ENCODE measurements at regions not wholly inside any gene's neighbourhood (a gene's known extent, or its start where the extent isn't known, plus 50 kb on each side); places are given as distances from the start of the nearest gene placed in this dataset.
A peak's percentile ranks its signal among the peaks of the same experiment; 100 is the strongest.

GRCh38 chr2:176991411-176991810 is 221.2 kb upstream of the HNRNPA3 start:
- Histone ChIP-seq H3K27ac (no peak overlapping the region), H3K4me2 (no peak overlapping the region), H3K4me1 (peaks cover under 1% of the 10 kb centered on the region; the same call in 1 of the 3 replicates), H3K4me3 (no peak overlapping the region), H3K9me3 (no peaks in the 10 kb centered on the region)
- ChIA-PET CTCF (no interaction called here), POLR2A (no interaction called here)
- no peak for ATAC-seq
- FAIRE-seq, result no peak
- DNase-seq (ENCODE audit: low read depth in 1 of 2, low spot score in 1 of 2), result no peak
- WGBS (ENCODE audit: missing lambda C conversion rate), result 28% methylated on average over 1 of the region's 1 CpG
- no peak for TF ChIP-seq ZC3H11A (IDR thresholded peaks at IDR 0.05)
- no peak for TF ChIP-seq TFCP2L1 (CRISPR knock-in tag; IDR thresholded peaks at IDR 0.05)
- TF ChIP-seq NPAS2 (CRISPR knock-in tag; IDR thresholded peaks at IDR 0.05; ENCODE audit: borderline replicate concordance), result no peak
- peak; percentile 34; the same call in 1 of the 2 replicates for TF ChIP-seq CBX8 (IDR thresholded peaks at IDR 0.05)

GRCh38 chr2:176997074-176997791 is 215.4 kb upstream of the HNRNPA3 start:
- ATAC-seq, result peak; percentile 96 to 98
- FAIRE-seq, result peak; percentile 18
- peak overlapping the region; percentile 41; the same call in 2 of the 3 replicates for H3K4me2 ChIP-seq
- H3K4me1 ChIP-seq, result peaks cover 13% of the 10 kb centered on the region; the same call in 1 of the 3 replicates
- H3K27ac ChIP-seq, result peak overlapping the region in 1 of 2 experiments; percentile 46; a peak in 1 of 6 replicates
- TF ChIP-seq GATA3 (IDR thresholded peaks at IDR 0.05; ENCODE audit: borderline replicate concordance) (no peak), HOXA7 (CRISPR knock-in tag; IDR thresholded peaks at IDR 0.05) (no peak), MAFK (IDR thresholded peaks at IDR 0.05; ENCODE audit: partially characterized antibody) (no peak), HOXB13 (CRISPR knock-in tag; IDR thresholded peaks at IDR 0.05; ENCODE audit: low read depth) (no peak), ELK1 (IDR thresholded peaks at IDR 0.05; ENCODE audit: low read depth, low read length) (no peak), ESRRA (IDR thresholded peaks at IDR 0.05; ENCODE audit: borderline replicate concordance, low read length) (no peak; the same call in 1 of the 2 replicates), NPAS2 (CRISPR knock-in tag; IDR thresholded peaks at IDR 0.05; ENCODE audit: borderline replicate concordance) (no peak), TFCP2L1 (CRISPR knock-in tag; IDR thresholded peaks at IDR 0.05) (no peak), MAX (IDR thresholded peaks at IDR 0.05) (no peak), FOSL2 (IDR thresholded peaks at IDR 0.05) (peak; percentile 44; the same call in 1 of the 2 replicates), FOSL2 (CRISPR knock-in tag; IDR thresholded peaks at IDR 0.05) (peak; percentile 81), RNF2 (IDR thresholded peaks at IDR 0.05; ENCODE audit: borderline replicate concordance, low read depth) (no peak), JUNB (IDR thresholded peaks at IDR 0.05) (peak; percentile 64), FOXS1 (CRISPR knock-in tag; IDR thresholded peaks at IDR 0.05) (no peak), BHLHE40 (IDR thresholded peaks at IDR 0.05; ENCODE audit: low read depth, low read length) (no peak), HEYL (CRISPR knock-in tag; IDR thresholded peaks at IDR 0.05) (no peak), FOSB (CRISPR knock-in tag; IDR thresholded peaks at IDR 0.05) (no peak), RARB (CRISPR knock-in tag; IDR thresholded peaks at IDR 0.05) (no peak), NR3C1 (IDR thresholded peaks at IDR 0.05) (no peak)
- no peak overlapping the region for H3K4me3 ChIP-seq
- CTCF ChIA-PET, result no interaction called here
- 24% methylated on average over 5 of the region's 5 CpGs for WGBS (ENCODE audit: missing lambda C conversion rate)
- DNase-seq (ENCODE audit: low read depth in 1 of 2, low spot score in 1 of 2), result peak; percentile 14 to 87
- POLR2A ChIA-PET, result no interaction called here
- no peaks in the 10 kb centered on the region for H3K9me3 ChIP-seq

GRCh38 chr2:176997792-176998169 is 214.8 kb upstream of the HNRNPA3 start:
- Histone ChIP-seq H3K9me3 (no peaks in the 10 kb centered on the region), H3K4me1 (peaks cover 13% of the 10 kb centered on the region; the same call in 1 of the 3 replicates), H3K4me3 (no peak overlapping the region), H3K27ac (no peak overlapping the region), H3K4me2 (no peak overlapping the region)
- no peak for FAIRE-seq
- no peak for DNase-seq (ENCODE audit: low read depth in 1 of 2, low spot score in 1 of 2)
- ATAC-seq, result no peak
- TF ChIP-seq ZSCAN20 (CRISPR knock-in tag; IDR thresholded peaks at IDR 0.05), result no peak
- no peak for TF ChIP-seq HOXB5 (CRISPR knock-in tag; IDR thresholded peaks at IDR 0.05)
- TF ChIP-seq SMC3 (IDR thresholded peaks at IDR 0.05), result no peak
- TF ChIP-seq PHF8 (IDR thresholded peaks at IDR 0.05; ENCODE audit: borderline replicate concordance, low read depth), result no peak
- no peak for TF ChIP-seq HEYL (CRISPR knock-in tag; IDR thresholded peaks at IDR 0.05)
- TF ChIP-seq FOSB (CRISPR knock-in tag; IDR thresholded peaks at IDR 0.05), result no peak
- no peak for TF ChIP-seq MAFK (IDR thresholded peaks at IDR 0.05; ENCODE audit: partially characterized antibody)
- TF ChIP-seq HMGXB4 (CRISPR knock-in tag; IDR thresholded peaks at IDR 0.05; ENCODE audit: borderline replicate concordance), result no peak
- POLR2A ChIA-PET, result no interaction called here
- CTCF ChIA-PET, result interaction anchor here (0.6 kb wide), 1 partner anchor 11 kb away, joined by 3 read pairs; no protein-coding TSS in a partner anchor
- WGBS (ENCODE audit: missing lambda C conversion rate), result 44% methylated on average over 1 of the region's 1 CpG

Data from A549 (cell line).